ENCODE measurements at regions not wholly inside any gene's neighbourhood (a gene's known extent, or its start where the extent isn't known, plus 50 kb on each side); places are given as distances from the start of the nearest gene placed in this dataset.

GRCh38 chr6:141528596-141528995 is 604.1 kb upstream of the GJE1 start:
- TF ChIP-seq, protein P1, sequence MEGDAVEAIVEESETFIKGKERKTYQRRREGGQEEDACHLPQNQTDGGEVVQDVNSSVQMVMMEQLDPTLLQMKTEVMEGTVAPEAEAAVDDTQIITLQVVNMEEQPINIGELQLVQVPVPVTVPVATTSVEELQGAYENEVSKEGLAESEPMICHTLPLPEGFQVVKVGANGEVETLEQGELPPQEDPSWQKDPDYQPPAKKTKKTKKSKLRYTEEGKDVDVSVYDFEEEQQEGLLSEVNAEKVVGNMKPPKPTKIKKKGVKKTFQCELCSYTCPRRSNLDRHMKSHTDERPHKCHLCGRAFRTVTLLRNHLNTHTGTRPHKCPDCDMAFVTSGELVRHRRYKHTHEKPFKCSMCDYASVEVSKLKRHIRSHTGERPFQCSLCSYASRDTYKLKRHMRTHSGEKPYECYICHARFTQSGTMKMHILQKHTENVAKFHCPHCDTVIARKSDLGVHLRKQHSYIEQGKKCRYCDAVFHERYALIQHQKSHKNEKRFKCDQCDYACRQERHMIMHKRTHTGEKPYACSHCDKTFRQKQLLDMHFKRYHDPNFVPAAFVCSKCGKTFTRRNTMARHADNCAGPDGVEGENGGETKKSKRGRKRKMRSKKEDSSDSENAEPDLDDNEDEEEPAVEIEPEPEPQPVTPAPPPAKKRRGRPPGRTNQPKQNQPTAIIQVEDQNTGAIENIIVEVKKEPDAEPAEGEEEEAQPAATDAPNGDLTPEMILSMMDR (conservative IDR thresholded peaks at IDR 0.05 in 1 of 2, IDR thresholded peaks at IDR 0.05 in 1 of 2; ENCODE audit: extremely low read depth in 1 of 2, insufficient read depth in 1 of 2, low read depth in 1 of 2, low read length in 2 of 2), result no peak
- no peak for TF ChIP-seq EZH2 (IDR thresholded peaks at IDR 0.05; ENCODE audit: borderline replicate concordance, low read length)

All from mammary epithelial cell (primary cell).